HCT116 (cell line): ENCODE measurements at regions not wholly inside any gene's neighbourhood (a gene's known extent, or its start where the extent isn't known, plus 50 kb on each side); places are given as distances from the start of the nearest gene placed in this dataset.

Source experiments
- CTCF ChIP-seq, 3 experiments: fragments of 200-600 bp in 1 of 3; sonication (generic) in 1 of 3; IDR thresholded peaks in 2 of 3; conservative IDR thresholded peaks in 1 of 3; 2 replicates each; pipeline ENCODE4 v1.5.1; 2012 to 2017; ENCODE audit warnings: low read depth in 2 of 3, low read length in 2 of 3, antibody characterized with exemption in 1 of 3, borderline replicate concordance in 1 of 3, control low read depth in 1 of 3, mild to moderate bottlenecking in 1 of 3, mixed read lengths in 1 of 3, mixed run types in 1 of 3, moderate library complexity in 1 of 3; ENCODE audit not compliant: insufficient read depth in 1 of 3
- ELF1 ChIP-seq: IDR thresholded peaks from 2 replicates; pipeline ENCODE4 v1.6.1; 2012; ENCODE audit warnings: low read depth, borderline replicate concordance
- EZH2 ChIP-seq: fragments of 200-600 bp; sonication (generic); IDR thresholded peaks from 2 replicates; pipeline ENCODE4 v1.6.1; 2017; ENCODE audit warnings: antibody characterized with exemption, mixed run types
- FOSL1 ChIP-seq: IDR thresholded peaks from 2 replicates; pipeline ENCODE4 v1.6.1; 2012; ENCODE audit warnings: low read depth
- MAX ChIP-seq: IDR thresholded peaks from 2 replicates; pipeline ENCODE4 v1.6.1; 2012
- POLR2A ChIP-seq: IDR thresholded peaks from 2 replicates; pipeline ENCODE4 v1.7.0; 2011; ENCODE audit warnings: borderline replicate concordance; ENCODE audit not compliant: insufficient read depth, insufficient read length; ENCODE audit errors: extremely low read depth
- POLR2AphosphoS5 ChIP-seq: IDR thresholded peaks from 2 replicates; pipeline ENCODE4 v1.6.1; 2011; ENCODE audit warnings: mild to moderate bottlenecking, low read depth, low read length, moderate library complexity
- REST ChIP-seq: IDR thresholded peaks from 2 replicates; pipeline ENCODE4 v1.6.1; 2012; ENCODE audit warnings: low read depth
- SP1 ChIP-seq: IDR thresholded peaks from 2 replicates; pipeline ENCODE4 v1.6.1; 2012; ENCODE audit warnings: low read depth
- TCF7L2 ChIP-seq: IDR thresholded peaks from 2 replicates; pipeline ENCODE4 v1.7.0; 2011; ENCODE audit warnings: borderline replicate concordance, inconsistent platforms; ENCODE audit not compliant: insufficient read depth, insufficient read length; ENCODE audit errors: extremely low read depth
- ZBTB33 ChIP-seq: IDR thresholded peaks from 2 replicates; pipeline ENCODE4 v1.6.1; 2011; ENCODE audit warnings: mild to moderate bottlenecking, low read length, moderate library complexity; ENCODE audit not compliant: insufficient replicate concordance; ENCODE audit errors: extremely low read depth
- ZNF274 ChIP-seq: fragments of 200-500 bp; sonication (Bioruptor generic); IDR thresholded peaks from 2 replicates; pipeline ENCODE4 v1.6.1; 2014; ENCODE audit warnings: mild to moderate bottlenecking, low read depth, low read length, inconsistent platforms

- no peak for TF ChIP-seq SP1
- no peak for TF ChIP-seq ZBTB33
- TF ChIP-seq MAX: no peak
- TF ChIP-seq CTCF (IDR thresholded peaks at IDR 0.05 in 2 of 3, conservative IDR thresholded peaks at IDR 0.05 in 1 of 3; ENCODE audit: borderline replicate concordance in 1 of 3, insufficient read depth in 1 of 3, low read depth in 2 of 3, low read length in 2 of 3): no peak
- TF ChIP-seq POLR2A: no peak
- no peak for TF ChIP-seq REST
- no peak for TF ChIP-seq TCF7L2
- no peak for TF ChIP-seq ELF1
- TF ChIP-seq EZH2: no peak
- no peak for TF ChIP-seq FOSL1
- no peak for TF ChIP-seq POLR2AphosphoS5
- no peak for TF ChIP-seq ZNF274
These were observed 108.7 kb upstream of the JADE1 start for GRCh38 chr4:128700659-128701350.
